ENCODE measurements at regions not wholly inside any gene's neighbourhood (a gene's known extent, or its start where the extent isn't known, plus 50 kb on each side); places are given as distances from the start of the nearest gene placed in this dataset.

- no peak for TF ChIP-seq EZH2 (IDR thresholded peaks at IDR 0.05; ENCODE audit: low read depth, unreplicated experiment)
- TF ChIP-seq, protein P1, sequence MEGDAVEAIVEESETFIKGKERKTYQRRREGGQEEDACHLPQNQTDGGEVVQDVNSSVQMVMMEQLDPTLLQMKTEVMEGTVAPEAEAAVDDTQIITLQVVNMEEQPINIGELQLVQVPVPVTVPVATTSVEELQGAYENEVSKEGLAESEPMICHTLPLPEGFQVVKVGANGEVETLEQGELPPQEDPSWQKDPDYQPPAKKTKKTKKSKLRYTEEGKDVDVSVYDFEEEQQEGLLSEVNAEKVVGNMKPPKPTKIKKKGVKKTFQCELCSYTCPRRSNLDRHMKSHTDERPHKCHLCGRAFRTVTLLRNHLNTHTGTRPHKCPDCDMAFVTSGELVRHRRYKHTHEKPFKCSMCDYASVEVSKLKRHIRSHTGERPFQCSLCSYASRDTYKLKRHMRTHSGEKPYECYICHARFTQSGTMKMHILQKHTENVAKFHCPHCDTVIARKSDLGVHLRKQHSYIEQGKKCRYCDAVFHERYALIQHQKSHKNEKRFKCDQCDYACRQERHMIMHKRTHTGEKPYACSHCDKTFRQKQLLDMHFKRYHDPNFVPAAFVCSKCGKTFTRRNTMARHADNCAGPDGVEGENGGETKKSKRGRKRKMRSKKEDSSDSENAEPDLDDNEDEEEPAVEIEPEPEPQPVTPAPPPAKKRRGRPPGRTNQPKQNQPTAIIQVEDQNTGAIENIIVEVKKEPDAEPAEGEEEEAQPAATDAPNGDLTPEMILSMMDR (conservative IDR thresholded peaks at IDR 0.05; ENCODE audit: low read depth in 2 of 2), result no peak
- TF ChIP-seq EZH2phosphoT487 (IDR thresholded peaks at IDR 0.05; ENCODE audit: unreplicated experiment), result no peak
- no peak for TF ChIP-seq CREB1 (CRISPR knock-in tag; IDR thresholded peaks at IDR 0.05; ENCODE audit: low read depth)
- no peak for TF ChIP-seq JUNB (IDR thresholded peaks at IDR 0.05; ENCODE audit: unreplicated experiment)
- no peak for TF ChIP-seq STAT1 (IDR thresholded peaks at IDR 0.05; ENCODE audit: unreplicated experiment)
- TF ChIP-seq REST (IDR thresholded peaks at IDR 0.05; ENCODE audit: unreplicated experiment), result no peak
These were observed 171.3 kb upstream of the CRY1 start (continued) for GRCh38 chr12:107264667-107265066.

- no peak overlapping the region for H3K27ac Mint-ChIP-seq
- H3K79me2 ChIP-seq (replicated peaks; ENCODE audit: insufficient read depth), result no peaks in the 10 kb centered on the region
- no peak overlapping the region for H3K27ac ChIP-seq (ENCODE audit: low read depth)
- H3K36me3 Mint-ChIP-seq (ENCODE audit: low read depth), result no peaks in the 10 kb centered on the region
- H3K9me2 ChIP-seq (ENCODE audit: insufficient read depth), result no peaks in the 10 kb centered on the region
- H3F3A ChIP-seq (replicated peaks; ENCODE audit: low read depth), result no peaks in the 10 kb centered on the region
- no peak overlapping the region for H3K4me2 ChIP-seq
- no peaks in the 10 kb centered on the region for H3K27me3 Mint-ChIP-seq (ENCODE audit: insufficient read depth, low read depth, poor library complexity)
- no peaks in the 10 kb centered on the region for H3K36me3 ChIP-seq (ENCODE audit: insufficient read depth)
- H3K9me3 Mint-ChIP-seq, result no peaks in the 10 kb centered on the region
- no peak overlapping the region for H3K4me3 Mint-ChIP-seq
- DNase-seq (ENCODE audit: low spot score) (no peak), ATAC-seq (no peak)
- H3K4me1 ChIP-seq (ENCODE audit: insufficient read depth), result no peaks in the 10 kb centered on the region
- H3K4me3 ChIP-seq, result no peak overlapping the region
- no peaks in the 10 kb centered on the region for H4K20me1 ChIP-seq (replicated peaks; ENCODE audit: insufficient read depth)
- no peaks in the 10 kb centered on the region for H3K4me1 Mint-ChIP-seq
- H2AFZ ChIP-seq, result no peak overlapping the region
- no peaks in the 10 kb centered on the region for H3K27me3 ChIP-seq (ENCODE audit: insufficient read depth)
- TF ChIP-seq, protein P1 (conservative IDR thresholded peaks at IDR 0.05; ENCODE audit: low read depth in 2 of 2), result no peak
- TF ChIP-seq ZNF462 (CRISPR knock-in tag; IDR thresholded peaks at IDR 0.05), result no peak
- no peak for TF ChIP-seq ZNF114 (CRISPR knock-in tag; IDR thresholded peaks at IDR 0.05)
- no peak for TF ChIP-seq EZH2 (IDR thresholded peaks at IDR 0.05; ENCODE audit: low read depth, unreplicated experiment)
- no peak for TF ChIP-seq STAT1 (IDR thresholded peaks at IDR 0.05; ENCODE audit: unreplicated experiment)
- TF ChIP-seq CREB1 (CRISPR knock-in tag; IDR thresholded peaks at IDR 0.05; ENCODE audit: low read depth), result no peak
- TF ChIP-seq EZH2phosphoT487 (IDR thresholded peaks at IDR 0.05; ENCODE audit: unreplicated experiment), result no peak
- TF ChIP-seq NANOG (IDR thresholded peaks at IDR 0.05; ENCODE audit: borderline replicate concordance), result no peak
These were observed 174.3 kb upstream of the CRY1 start for GRCh38 chr12:107267604-107268003.

Data from GM23338 (cell line).